GM18517 (cell line): ENCODE measurements at regions not wholly inside any gene's neighbourhood (a gene's known extent, or its start where the extent isn't known, plus 50 kb on each side); places are given as distances from the start of the nearest gene placed in this dataset.

Experiments
- ATAC-seq: cut with Tn5 transposase; IDR thresholded peaks from one replicate; pipeline ENCODE4 v1.9.1; 2021; ENCODE audit warnings: mild to moderate bottlenecking, moderate library complexity; ENCODE audit not compliant: unreplicated experiment

DNA sequence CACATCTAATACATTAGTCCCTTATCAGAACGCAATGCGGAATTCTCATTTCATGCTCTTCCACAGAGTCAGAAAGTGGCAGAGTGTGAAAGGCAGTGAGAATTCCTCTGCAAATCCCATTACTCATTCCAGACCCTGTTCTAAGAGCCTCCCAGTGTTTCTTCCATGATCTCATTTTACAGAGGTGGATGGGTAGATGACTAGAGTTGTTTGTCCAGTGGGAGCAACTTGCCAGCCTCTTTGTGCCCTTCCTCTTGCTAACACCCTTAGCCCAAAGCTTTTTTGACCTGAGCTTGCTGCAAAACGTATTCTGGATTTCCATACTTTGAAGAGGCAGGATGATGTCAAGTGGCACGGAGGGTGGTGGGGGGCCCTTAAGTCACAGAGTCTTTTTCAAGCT is 467.7 kb upstream of the RGPD4 start:
- ATAC-seq: no peak

DNA sequence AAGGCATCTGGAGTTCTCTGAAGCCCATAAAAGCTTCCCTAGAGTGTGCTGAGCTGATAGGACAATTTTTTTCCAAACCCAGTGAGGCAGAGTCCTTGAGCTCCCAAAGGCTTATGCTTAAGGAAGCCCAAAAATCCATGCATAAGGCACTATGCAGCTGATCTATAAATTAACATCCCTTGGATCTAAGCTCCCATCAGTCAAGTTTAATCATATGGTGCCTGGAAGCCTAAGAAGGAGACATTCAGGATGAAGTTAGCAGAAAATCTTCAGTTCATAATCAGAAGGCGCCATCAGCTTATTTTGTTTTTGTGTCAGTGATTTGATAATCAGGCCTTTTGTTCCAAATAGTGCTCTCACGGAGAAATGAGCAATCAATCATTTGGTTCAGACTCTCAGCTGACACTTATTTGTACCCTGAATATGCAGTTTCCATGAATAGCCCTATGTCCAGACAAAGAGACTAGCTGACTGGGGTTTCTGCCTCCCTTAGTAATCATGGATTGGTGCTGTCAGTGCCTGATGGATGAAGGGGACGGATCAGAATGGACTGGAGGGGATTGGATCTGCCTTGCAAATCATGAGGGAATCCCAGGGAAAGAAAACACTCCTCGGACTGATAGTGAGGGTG is 464.8 kb upstream of the RGPD4 start:
- ATAC-seq: no peak

GRCh38 chr2:107362993-107363392 is 463.7 kb upstream of the RGPD4 start:
- ATAC-seq: no peak

GRCh38 chr2:107363806-107364205 is 462.9 kb upstream of the RGPD4 start:
- ATAC-seq: no peak

- ATAC-seq: no peak
These were observed 462.2 kb upstream of the RGPD4 start for GRCh38 chr2:107364361-107364950.

DNA sequence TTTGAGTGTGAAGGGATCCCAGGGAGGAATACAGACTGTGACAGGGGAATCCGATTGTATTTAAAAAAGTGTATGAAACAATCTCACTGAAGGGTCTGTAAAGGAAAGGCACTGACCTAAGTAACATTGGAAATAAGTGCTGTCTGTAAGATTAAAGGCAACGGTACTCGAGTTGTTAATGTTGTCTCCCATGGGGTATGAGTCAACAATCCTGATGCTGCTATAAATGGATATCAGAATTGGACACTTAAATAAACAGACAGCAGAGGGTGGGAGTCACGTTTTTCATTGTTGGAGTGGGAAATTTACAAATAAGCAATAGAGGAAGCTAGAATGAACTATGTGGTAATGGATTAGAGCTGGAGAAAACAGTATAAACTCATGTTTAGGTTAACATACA is 452.4 kb upstream of the RGPD4 start:
- ATAC-seq: no peak

- ATAC-seq: no peak
These were observed 449.8 kb upstream of the RGPD4 start for GRCh38 chr2:107376909-107377308.

GRCh38 chr2:107380912-107381311 is 445.8 kb upstream of the RGPD4 start:
- no peak for ATAC-seq

DNA sequence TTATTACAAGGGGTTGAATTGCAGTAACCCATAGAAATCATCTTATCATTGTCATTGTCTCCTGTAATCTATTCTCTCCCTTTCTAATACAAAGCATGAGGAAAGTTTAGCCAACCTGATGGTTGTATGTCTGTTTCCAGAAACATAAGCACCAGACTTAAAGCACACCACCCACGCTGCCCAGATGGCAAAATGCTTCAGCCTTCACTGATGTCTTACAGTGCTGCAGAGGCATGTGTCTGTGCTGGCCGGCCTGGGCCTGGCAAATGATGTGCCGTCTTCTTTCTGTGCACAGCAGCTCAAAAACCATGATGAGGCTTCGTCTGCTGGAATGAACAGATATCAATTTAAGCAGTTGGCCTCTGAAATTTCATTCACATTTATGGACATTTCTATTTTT is 443.0 kb upstream of the RGPD4 start:
- ATAC-seq: no peak

- ATAC-seq: no peak
These were observed 442.3 kb upstream of the RGPD4 start for GRCh38 chr2:107384422-107384821.

GRCh38 chr2:107385921-107386320 is 440.8 kb upstream of the RGPD4 start:
- no peak for ATAC-seq

- ATAC-seq: no peak
These were observed 434.4 kb upstream of the RGPD4 start for GRCh38 chr2:107392241-107392704.

DNA sequence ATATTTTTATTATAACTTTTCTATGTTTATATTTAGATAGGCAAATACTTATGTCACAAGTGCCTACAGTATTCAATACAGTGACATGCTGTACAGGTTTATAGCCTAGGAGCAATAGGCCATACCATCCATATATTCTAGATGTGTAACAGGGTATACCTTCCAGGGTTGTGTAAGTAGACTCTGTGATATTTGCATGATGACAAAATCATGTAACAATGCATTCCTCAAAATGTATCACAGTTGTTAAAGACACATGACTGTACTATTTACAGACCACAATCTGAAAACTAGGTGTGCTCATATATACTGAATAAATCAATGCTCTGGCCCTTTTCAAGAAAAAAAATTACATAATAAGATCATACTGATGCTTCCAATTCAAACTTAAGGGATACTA is 433.2 kb upstream of the RGPD4 start:
- ATAC-seq: no peak

DNA sequence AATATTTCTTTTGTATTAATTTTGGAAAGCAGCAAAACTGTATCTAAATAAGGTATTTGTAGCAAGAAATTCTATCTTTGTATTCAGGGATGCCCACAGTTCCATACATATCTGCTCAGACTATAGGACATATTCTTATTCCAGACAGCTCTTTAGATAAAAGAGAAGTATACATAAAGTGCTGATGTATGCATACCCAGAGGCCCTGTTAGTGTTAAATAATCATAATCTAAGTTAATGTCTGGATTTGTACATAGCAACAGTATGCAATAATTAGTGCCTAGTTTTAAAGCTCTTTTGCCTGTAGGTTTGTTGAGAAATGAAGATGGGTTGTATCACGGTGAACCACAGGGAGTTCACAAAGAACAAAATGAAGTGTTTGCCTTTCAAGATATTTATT is 428.0 kb upstream of the RGPD4 start:
- ATAC-seq: no peak

- no peak for ATAC-seq
These were observed 424.4 kb upstream of the RGPD4 start for GRCh38 chr2:107402330-107402729.

DNA sequence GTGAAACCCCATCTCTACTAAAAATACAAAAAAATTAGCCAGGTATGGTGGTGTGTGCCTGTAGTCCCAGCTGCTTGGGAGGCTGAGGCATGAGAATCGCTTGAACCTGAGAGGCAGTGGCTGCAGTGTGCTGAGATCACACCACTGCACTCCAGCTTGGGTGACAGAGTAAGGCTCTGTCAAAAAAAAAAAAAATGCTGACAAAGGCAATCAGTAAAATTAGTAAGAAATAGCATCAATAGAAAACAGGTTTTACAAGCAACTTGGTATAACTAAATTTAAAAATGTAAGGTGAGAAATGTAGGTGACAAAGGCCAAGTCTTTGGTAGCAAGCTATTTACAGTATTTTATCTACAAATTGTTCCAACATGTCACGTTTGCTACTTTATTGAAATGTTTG is 421.4 kb upstream of the RGPD4 start:
- ATAC-seq: no peak

DNA sequence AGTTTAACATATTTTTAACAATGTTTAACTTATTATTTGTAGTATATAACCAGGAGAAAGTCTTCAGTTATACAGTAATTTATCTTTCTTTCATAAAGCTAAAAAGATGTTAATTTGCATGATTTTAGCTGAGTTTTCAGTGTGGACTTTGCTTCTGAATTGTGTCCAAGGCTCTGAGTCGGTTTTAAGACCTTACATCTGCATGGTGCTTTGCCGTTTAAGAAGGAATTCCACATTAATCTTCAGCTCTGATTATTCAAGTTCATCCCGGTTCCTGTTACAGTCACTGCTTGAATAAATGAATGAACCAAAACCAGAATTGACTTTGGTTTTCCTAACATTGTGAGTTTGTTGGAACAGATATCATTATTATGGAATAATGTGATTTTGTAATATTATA is 419.7 kb upstream of the RGPD4 start:
- ATAC-seq: no peak

DNA sequence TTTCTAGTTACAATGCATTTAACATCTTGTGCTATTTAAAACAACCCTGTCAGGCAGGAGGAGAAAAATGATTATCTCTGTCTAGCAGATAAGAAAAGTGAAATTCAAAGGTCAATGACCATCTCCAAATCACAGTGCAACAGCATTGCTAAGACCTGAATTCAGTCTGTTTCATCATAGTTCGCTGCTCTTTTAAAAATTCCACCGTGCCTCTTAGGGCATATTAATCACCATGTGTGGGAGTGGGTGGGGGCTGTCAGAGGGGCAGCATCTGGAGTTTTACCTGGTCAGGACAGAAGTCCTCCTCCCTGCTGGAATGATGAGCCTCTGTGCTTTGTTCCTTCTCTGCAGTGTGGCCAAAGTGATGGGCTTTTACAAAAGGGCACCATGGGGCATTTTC is 418.7 kb upstream of the RGPD4 start:
- ATAC-seq: no peak

GRCh38 chr2:107411267-107411666 is 415.4 kb upstream of the RGPD4 start:
- no peak for ATAC-seq

- ATAC-seq: no peak
These were observed 414.3 kb upstream of the RGPD4 start for GRCh38 chr2:107412209-107412904.

DNA sequence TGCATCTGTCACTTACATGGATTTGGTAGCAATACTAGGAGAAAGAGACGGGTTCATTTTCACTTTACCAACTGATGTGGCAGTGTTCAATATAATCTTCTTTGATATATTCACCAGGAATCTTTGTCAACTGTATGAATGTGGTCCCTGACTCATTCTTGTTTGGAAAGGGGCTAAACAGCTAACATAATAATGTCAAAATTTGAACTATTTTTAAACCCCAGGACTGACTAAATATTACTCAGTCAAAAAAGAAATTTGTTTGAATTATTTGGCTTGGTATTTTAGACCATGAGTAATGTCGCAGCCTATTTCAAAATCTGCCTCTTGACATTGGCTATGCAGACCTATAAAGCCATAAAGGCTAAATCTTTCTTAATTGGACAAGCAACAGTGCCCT is 413.7 kb upstream of the RGPD4 start:
- no peak for ATAC-seq

- ATAC-seq: no peak
These were observed 412.3 kb upstream of the RGPD4 start for GRCh38 chr2:107414376-107414775.
